Lower leg skin (tissue), 3 donors: ENCODE measurements at regions not wholly inside any gene's neighbourhood (a gene's known extent, or its start where the extent isn't known, plus 50 kb on each side); places are given as distances from the start of the nearest gene placed in this dataset.

ENCODE experiments used
- CTCF ChIP-seq, 3 donors: fragments of 450-650 bp; IDR thresholded peaks; one replicate each; pipeline ENCODE4 v1.5.1; 2016; ENCODE audit warnings: antibody characterized with exemption in 3 of 3, mild to moderate bottlenecking in 3 of 3, moderate library complexity in 2 of 3
- POLR2A ChIP-seq, 2 donors: fragments of 450-650 bp; IDR thresholded peaks; one replicate each; pipeline ENCODE4 v1.6.1; 2016 to 2017; ENCODE audit warnings: antibody characterized with exemption in 2 of 2, mild to moderate bottlenecking in 1 of 2, moderate library complexity in 1 of 2

- TF ChIP-seq CTCF (IDR thresholded peaks at IDR 0.05) (no peak), POLR2A (IDR thresholded peaks at IDR 0.05) (no peak)
Measured at GRCh38 chr12:125198652-125199051, 133.4 kb downstream of the AACS start.
